SU-DHL-6 (cell line): ENCODE measurements at regions not wholly inside any gene's neighbourhood (a gene's known extent, or its start where the extent isn't known, plus 50 kb on each side); places are given as distances from the start of the nearest gene placed in this dataset.

Experiments
- H2AFZ ChIP-seq: fragments of 200-600 bp; sonication (generic); 2 replicates; pipeline ENCODE4 v1.6.1; 2014; ENCODE audit warnings: low read depth, mild to moderate bottlenecking, moderate library complexity, mixed read lengths, antibody characterized with exemption, low read length; ENCODE audit not compliant: severe bottlenecking
- H3F3A ChIP-seq: fragments of 200-600 bp; shearing (Covaris generic); 2 replicates; pipeline ENCODE4 v1.6.0; 2016; ENCODE audit warnings: antibody characterized with exemption, mild to moderate bottlenecking; ENCODE audit not compliant: insufficient read depth
- H3K27ac ChIP-seq: fragments of 200-600 bp; sonication (generic); 2 replicates; pipeline ENCODE4 v1.5.1; 2016; ENCODE audit warnings: low read depth, mild to moderate bottlenecking, low read length, moderate library complexity, mixed read lengths
- H3K27me3 ChIP-seq: fragments of 200-600 bp; sonication (generic), shearing (Covaris generic); 2 replicates; pipeline ENCODE4 v1.6.0; 2014; ENCODE audit warnings: mild to moderate bottlenecking, low read length
- H3K36me3 ChIP-seq: fragments of 200-600 bp; sonication (generic); 2 replicates; pipeline ENCODE4 v1.6.1; 2014; ENCODE audit warnings: mild to moderate bottlenecking, low read length, mixed read lengths
- H3K4me2 ChIP-seq: fragments of 300-600, 200-600 bp; shearing (Covaris generic), sonication (generic); 2 replicates; pipeline ENCODE4 v1.6.0; 2014; ENCODE audit warnings: low read length, low read depth, mild to moderate bottlenecking; ENCODE audit not compliant: poor library complexity, severe bottlenecking
- H3K4me3 ChIP-seq: fragments of 200-600 bp; sonication (generic); 2 replicates; pipeline ENCODE4 v1.5.1; 2014; ENCODE audit warnings: antibody characterized with exemption, low read length, mild to moderate bottlenecking, mixed read lengths; ENCODE audit not compliant: insufficient read depth, poor library complexity, severe bottlenecking
- H3K79me2 ChIP-seq: fragments of 200-600 bp; sonication (generic); 2 replicates; pipeline ENCODE4 v1.6.1; 2014; ENCODE audit warnings: mild to moderate bottlenecking, low read length, moderate library complexity; ENCODE audit not compliant: insufficient read depth
- H3K9ac ChIP-seq: fragments of 200-600 bp; sonication (generic); 2 replicates; pipeline ENCODE4 v1.7.0; 2014; ENCODE audit warnings: mild to moderate bottlenecking, low read length
- H3K9me2 ChIP-seq: fragments of 200-600 bp; sonication (generic); replicated peaks from 2 replicates; pipeline ENCODE4 v1.6.1; 2014; ENCODE audit warnings: low read length; ENCODE audit not compliant: insufficient read depth
- H3K9me3 ChIP-seq: fragments of 200-600 bp; sonication (generic); 2 replicates; pipeline ENCODE4 v1.6.1; 2014; ENCODE audit warnings: low read length, mixed read lengths; ENCODE audit not compliant: insufficient read depth
- H4K20me1 ChIP-seq: fragments of 200-600 bp; sonication (generic); 2 replicates; pipeline ENCODE4 v1.6.1; 2014; ENCODE audit warnings: low read depth, mild to moderate bottlenecking, antibody characterized with exemption, low read length, moderate library complexity, mixed read lengths
- CTCF ChIP-seq: fragments of 200-600 bp; sonication (generic); IDR thresholded peaks from one replicate; pipeline ENCODE4 v1.5.1; 2017; ENCODE audit warnings: antibody characterized with exemption, mild to moderate bottlenecking, low read length, moderate library complexity; ENCODE audit not compliant: insufficient read depth, poor library complexity, severe bottlenecking
- EZH2phosphoT487 ChIP-seq: fragments of 200-600 bp; sonication (generic), shearing (Covaris generic); conservative IDR thresholded peaks from 2 replicates; pipeline ENCODE4 v1.6.1; 2018; ENCODE audit warnings: mild to moderate bottlenecking, antibody characterized with exemption, low read length, moderate library complexity, mixed read lengths

DNA sequence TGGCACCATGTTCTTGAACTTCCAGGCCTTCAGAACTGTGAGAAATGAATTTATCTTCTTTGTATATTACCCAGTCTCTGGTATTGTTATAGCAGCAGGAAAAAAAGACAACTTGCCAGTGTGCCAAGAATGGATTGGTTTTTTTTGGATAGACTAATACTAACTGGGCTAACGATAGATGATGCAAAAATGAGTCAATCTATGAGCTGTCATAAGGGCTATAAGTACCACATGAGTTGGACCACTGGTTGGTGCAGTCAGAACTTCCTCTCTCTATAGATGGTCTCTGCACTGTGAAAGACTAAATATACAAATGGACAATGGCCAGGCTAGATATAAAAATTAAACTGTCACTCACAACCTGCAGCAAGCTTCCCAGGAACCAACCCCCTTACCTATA lies 87.6 kb upstream of the COL21A1 start:
- Histone ChIP-seq H3K27ac (no peak overlapping the region), H3K79me2 (no peaks in the 10 kb centered on the region), H3K9me2 (no peaks in the 10 kb centered on the region), H3K4me2 (no peak overlapping the region), H3K9me3 (no peaks in the 10 kb centered on the region), H3K9ac (no peak overlapping the region), H3K4me3 (no peak overlapping the region), H3F3A (no peaks in the 10 kb centered on the region), H3K36me3 (no peaks in the 10 kb centered on the region), H2AFZ (no peak overlapping the region), H4K20me1 (no peaks in the 10 kb centered on the region), H3K27me3 (no peaks in the 10 kb centered on the region)
- TF ChIP-seq EZH2phosphoT487 (no peak), CTCF (no peak)

DNA sequence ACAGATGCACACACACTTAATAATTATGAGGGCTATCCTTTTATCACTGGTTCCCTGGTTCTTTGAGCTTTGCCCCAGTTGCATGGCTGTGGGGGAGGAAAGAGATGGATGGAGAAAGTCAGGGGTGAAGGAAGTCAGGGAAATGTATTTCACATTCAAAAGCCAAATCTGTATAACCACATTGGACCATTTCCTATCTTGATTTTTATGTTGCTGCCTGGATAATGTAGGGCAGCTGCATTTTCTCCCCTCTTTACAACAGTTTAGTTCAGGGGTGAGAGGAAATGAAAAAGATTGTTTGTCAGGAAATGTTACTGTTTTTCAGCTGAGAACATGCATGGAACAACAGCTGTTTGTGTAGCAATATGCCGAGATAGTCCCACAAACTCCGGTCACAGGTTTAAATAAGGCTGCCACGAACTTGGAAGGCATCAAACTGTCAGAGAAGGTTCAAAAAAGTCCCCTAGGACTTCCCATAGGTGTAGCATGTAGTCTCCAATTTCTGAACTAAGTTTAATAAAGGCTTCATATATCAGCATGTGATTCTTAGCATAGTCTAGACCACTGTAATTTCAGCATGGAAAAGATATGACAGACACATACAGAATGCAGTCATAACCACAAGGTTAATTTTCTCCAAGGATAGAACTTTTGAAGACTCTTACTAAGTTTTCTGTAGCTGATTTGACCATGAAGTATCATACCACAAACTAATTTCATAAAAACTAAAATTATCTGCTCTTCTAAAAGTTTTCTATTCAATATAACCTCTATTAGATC lies 82.1 kb upstream of the COL21A1 start:
- Histone ChIP-seq H3K27ac (no peak overlapping the region), H2AFZ (no peak overlapping the region), H4K20me1 (no peaks in the 10 kb centered on the region), H3K36me3 (no peaks in the 10 kb centered on the region), H3K4me3 (no peak overlapping the region), H3K9me2 (no peaks in the 10 kb centered on the region), H3K4me2 (no peak overlapping the region), H3F3A (no peaks in the 10 kb centered on the region), H3K27me3 (no peaks in the 10 kb centered on the region), H3K9me3 (no peaks in the 10 kb centered on the region), H3K79me2 (no peaks in the 10 kb centered on the region), H3K9ac (no peak overlapping the region)
- TF ChIP-seq CTCF (no peak), EZH2phosphoT487 (no peak)

- H3K9ac ChIP-seq = no peak overlapping the region
- H3K4me2 ChIP-seq = no peak overlapping the region
- H3K9me3 ChIP-seq = no peaks in the 10 kb centered on the region
- TF ChIP-seq CTCF (no peak), EZH2phosphoT487 (no peak)
- no peaks in the 10 kb centered on the region for H3K79me2 ChIP-seq
- no peaks in the 10 kb centered on the region for H3K9me2 ChIP-seq
- no peaks in the 10 kb centered on the region for H3K27me3 ChIP-seq
- no peak overlapping the region for H3K27ac ChIP-seq
- H4K20me1 ChIP-seq = no peaks in the 10 kb centered on the region
- H2AFZ ChIP-seq = no peak overlapping the region
- H3K4me3 ChIP-seq = no peak overlapping the region
- no peaks in the 10 kb centered on the region for H3F3A ChIP-seq
- H3K36me3 ChIP-seq = no peaks in the 10 kb centered on the region
Measured at GRCh38 chr6:56328728-56329090, 81.3 kb upstream of the COL21A1 start.
